ENCODE measurements at regions not wholly inside any gene's neighbourhood (a gene's known extent, or its start where the extent isn't known, plus 50 kb on each side); places are given as distances from the start of the nearest gene placed in this dataset.

DNA sequence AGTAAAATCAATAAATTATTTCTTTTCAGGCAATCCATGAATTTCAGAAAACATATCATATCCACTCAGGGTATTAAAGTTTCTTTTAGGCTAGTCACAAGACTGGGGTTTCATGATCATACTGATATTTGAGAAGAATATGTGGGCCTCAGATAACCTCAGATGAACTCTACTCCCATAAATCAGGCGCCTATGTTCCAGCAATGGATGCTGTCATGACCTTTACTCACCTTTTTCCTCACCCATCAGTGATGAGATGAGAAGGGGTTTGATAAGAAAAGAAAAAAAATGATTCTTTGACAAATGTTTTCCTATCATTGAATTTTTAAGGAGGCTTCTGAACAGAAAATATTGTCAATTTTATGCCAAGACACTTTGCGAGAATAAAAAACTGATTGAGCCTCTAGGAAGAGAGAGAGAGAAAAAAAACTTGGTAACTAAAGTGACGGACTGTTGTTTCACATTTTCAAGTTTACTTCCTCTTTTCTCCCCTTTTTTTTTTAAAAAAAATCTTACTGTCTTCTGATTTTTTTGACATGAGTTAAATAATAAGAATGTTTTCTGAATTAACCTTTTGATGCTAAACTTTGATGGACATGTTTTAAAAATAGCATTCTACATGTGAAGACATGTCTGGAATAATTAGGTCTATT is 309.1 kb upstream of the MAP2 start:
- H3K27ac Mint-ChIP-seq: no peak overlapping the region
- no peak for DNase-seq
- no peak overlapping the region for H3K4me3 Mint-ChIP-seq

DNA sequence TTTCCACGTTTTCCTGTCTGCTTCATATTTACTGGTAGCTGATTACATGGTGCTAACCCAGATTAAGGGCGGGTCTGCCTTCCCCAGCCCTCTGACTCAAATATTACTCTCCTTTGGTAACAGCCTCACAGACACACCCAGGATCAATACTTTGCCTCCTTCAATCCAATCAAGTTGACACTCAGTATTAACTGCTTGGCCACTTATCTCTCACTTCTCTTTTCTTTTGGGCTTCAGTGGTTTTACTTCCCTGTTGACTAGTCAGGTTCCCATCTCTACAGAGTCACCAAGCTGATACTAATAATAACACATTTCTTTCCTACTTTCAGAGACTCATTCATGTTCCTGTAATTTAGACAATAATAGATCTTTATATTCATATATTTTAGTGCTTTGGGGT is 302.2 kb upstream of the MAP2 start:
- no peak overlapping the region for H3K4me3 ChIP-seq (ENCODE audit: low read length)
- Mint-ChIP-seq H3K4me3 (no peak overlapping the region), H3K27me3 (no peaks in the 10 kb centered on the region), H3K27ac (no peak overlapping the region), H3K36me3 (ENCODE audit: low read depth) (no peaks in the 10 kb centered on the region), H3K9me3 (peaks cover 7% of the 10 kb centered on the region), H3K4me1 (ENCODE audit: low read depth) (no peaks in the 10 kb centered on the region)
- H3K9me3 ChIP-seq (ENCODE audit: control insufficient read depth in 1 of 2, insufficient read depth in 1 of 2, low read length in 2 of 2): no peaks in the 10 kb centered on the region
- H3K36me3 ChIP-seq (ENCODE audit: insufficient read depth, low read length): no peaks in the 10 kb centered on the region
- CTCF ChIA-PET: no interaction called here
- ATAC-seq (ENCODE audit: poor library complexity): no peak
- TF ChIP-seq CTCF (IDR thresholded peaks at IDR 0.05): no peak
- no peaks in the 10 kb centered on the region for H3K4me1 ChIP-seq (ENCODE audit: insufficient read depth, low read length)
- H3K27ac ChIP-seq (ENCODE audit: low read depth in 1 of 2, low read length in 2 of 2): no peak overlapping the region
- DNase-seq: peak in 2 of 14 experiments; percentile 1 to 10
- no peaks in the 10 kb centered on the region for H3K27me3 ChIP-seq (ENCODE audit: control insufficient read depth in 1 of 2, insufficient read depth in 2 of 2, low read length in 2 of 2)
- POLR2A ChIA-PET: no interaction called here
- intact Hi-C loops (cut with DNase I, micrococcal nuclease): no loop called here

More for the DNA sequence above, 309.1 kb upstream of the MAP2 start:
- Histone ChIP-seq H3K36me3 (ENCODE audit: insufficient read depth, low read length) (no peaks in the 10 kb centered on the region), H3K4me1 (ENCODE audit: insufficient read depth, low read length) (no peaks in the 10 kb centered on the region), H3K27me3 (ENCODE audit: control insufficient read depth in 1 of 2, insufficient read depth in 2 of 2, low read length in 2 of 2) (no peaks in the 10 kb centered on the region), H3K4me3 (ENCODE audit: low read length) (no peak overlapping the region), H3K27ac (ENCODE audit: low read depth in 1 of 2, low read length in 2 of 2) (no peak overlapping the region), H3K9me3 (ENCODE audit: control insufficient read depth in 1 of 2, insufficient read depth in 1 of 2, low read length in 2 of 2) (no peaks in the 10 kb centered on the region)
- Mint-ChIP-seq H3K27me3 (no peaks in the 10 kb centered on the region), H3K9me3 (peaks cover 5% of the 10 kb centered on the region), H3K36me3 (ENCODE audit: low read depth) (no peaks in the 10 kb centered on the region), H3K4me1 (ENCODE audit: low read depth) (no peaks in the 10 kb centered on the region)
- intact Hi-C loops (cut with DNase I, micrococcal nuclease): no loop called here
- CTCF ChIA-PET: no interaction called here
- TF ChIP-seq CTCF (IDR thresholded peaks at IDR 0.05): no peak
- POLR2A ChIA-PET: no interaction called here
- no peak for ATAC-seq (ENCODE audit: poor library complexity)

GRCh38 chr2:209125291-209125690 is 298.6 kb upstream of the MAP2 start:
- Mint-ChIP-seq H3K9me3 (peaks cover 2% of the 10 kb centered on the region), H3K4me3 (no peak overlapping the region), H3K27ac (no peak overlapping the region), H3K4me1 (ENCODE audit: low read depth) (no peaks in the 10 kb centered on the region), H3K36me3 (ENCODE audit: low read depth) (no peaks in the 10 kb centered on the region), H3K27me3 (no peaks in the 10 kb centered on the region)
- no peaks in the 10 kb centered on the region for H3K9me3 ChIP-seq (ENCODE audit: control insufficient read depth in 1 of 2, insufficient read depth in 1 of 2, low read length in 2 of 2)
- no peak overlapping the region for H3K4me3 ChIP-seq (ENCODE audit: low read length)
- H3K27me3 ChIP-seq (ENCODE audit: control insufficient read depth in 1 of 2, insufficient read depth in 2 of 2, low read length in 2 of 2): no peaks in the 10 kb centered on the region
- POLR2A ChIA-PET: no interaction called here
- intact Hi-C loops (cut with DNase I, micrococcal nuclease): no loop called here
- no peaks in the 10 kb centered on the region for H3K4me1 ChIP-seq (ENCODE audit: insufficient read depth, low read length)
- CTCF ChIA-PET: no interaction called here
- H3K27ac ChIP-seq (ENCODE audit: low read depth in 1 of 2, low read length in 2 of 2): no peak overlapping the region
- no peak for TF ChIP-seq CTCF (IDR thresholded peaks at IDR 0.05)
- ATAC-seq (ENCODE audit: poor library complexity): no peak
- H3K36me3 ChIP-seq (ENCODE audit: insufficient read depth, low read length): no peaks in the 10 kb centered on the region
- no peak for DNase-seq

Data from CD4-positive, alpha-beta T cell (primary cell).